ENCODE measurements at regions not wholly inside any gene's neighbourhood (a gene's known extent, or its start where the extent isn't known, plus 50 kb on each side); places are given as distances from the start of the nearest gene placed in this dataset.
"Not testable (repeated sequence)": the region's sequence is repeated elsewhere in the genome, so short reads cannot be mapped to it uniquely, and the experiment has no call there.

DNA sequence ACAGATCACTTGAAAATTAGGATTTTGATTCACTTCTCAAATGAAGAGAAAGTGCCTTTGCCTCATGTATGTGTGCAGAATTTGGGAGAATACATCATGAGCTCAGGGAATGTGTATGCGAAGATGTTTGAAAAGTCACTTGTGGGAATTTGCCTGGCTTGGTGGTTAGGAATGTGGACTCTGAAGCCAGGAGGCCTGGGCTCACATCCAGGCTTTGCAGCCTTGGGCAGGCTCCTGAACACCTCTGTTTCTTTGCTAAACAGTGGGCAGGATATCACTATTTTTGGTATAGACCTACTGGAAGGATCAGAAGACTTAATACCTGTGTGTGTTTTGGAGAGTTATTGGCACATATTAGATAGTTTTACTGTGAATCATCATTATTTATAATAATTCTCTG is 295.0 kb upstream of the PLGLB2 start:
- H3K9me3 ChIP-seq (replicated peaks; ENCODE audit: control insufficient read depth, insufficient read depth, low read length); H3K9ac ChIP-seq (replicated peaks; ENCODE audit: extremely low read depth, insufficient read depth, low read length); H3K27me3 ChIP-seq (ENCODE audit: control insufficient read depth in 2 of 2, insufficient read depth in 2 of 2, low read length in 2 of 2); H3K36me3 ChIP-seq (ENCODE audit: control insufficient read depth in 2 of 2, extremely low read depth in 1 of 2, insufficient read depth in 2 of 2, low read length in 2 of 2); H2AFZ ChIP-seq (ENCODE audit: low read depth, low read length); H3K4me2 ChIP-seq (ENCODE audit: insufficient read depth, low read length); H4K20me1 ChIP-seq (replicated peaks; ENCODE audit: control insufficient read depth, extremely low read depth, insufficient read depth, low read length); POLR2A ChIA-PET; CTCF ChIA-PET; H3K27ac ChIP-seq (ENCODE audit: insufficient read depth, low read depth, low read length); intact Hi-C loops (cut with micrococcal nuclease); FAIRE-seq; H3K4me3 ChIP-seq (replicated peaks in 1 of 3; ENCODE audit: insufficient read depth in 1 of 3, low read depth in 1 of 3, low read length in 3 of 3); dilution Hi-C loops (cut with MboI; ENCODE audit: extremely low pct_ligation_motif_present, low sequenced_read_pairs); BruUV-seq (replicated peaks); H3K9me1 ChIP-seq (replicated peaks; ENCODE audit: control insufficient read depth, extremely low read depth, insufficient read depth, low read length): not testable (repeated sequence)
- Histone ChIP-seq H3K4me1 (ENCODE audit: control insufficient read depth, extremely low read depth, insufficient read depth, low read length) (peaks cover 14% of the 10 kb centered on the region), H3K79me2 (ENCODE audit: control insufficient read depth, insufficient read depth, low read length) (peaks cover 12% of the 10 kb centered on the region)
- DNase-seq (ENCODE audit: low read depth, low spot score), result peak; percentile 26

DNA sequence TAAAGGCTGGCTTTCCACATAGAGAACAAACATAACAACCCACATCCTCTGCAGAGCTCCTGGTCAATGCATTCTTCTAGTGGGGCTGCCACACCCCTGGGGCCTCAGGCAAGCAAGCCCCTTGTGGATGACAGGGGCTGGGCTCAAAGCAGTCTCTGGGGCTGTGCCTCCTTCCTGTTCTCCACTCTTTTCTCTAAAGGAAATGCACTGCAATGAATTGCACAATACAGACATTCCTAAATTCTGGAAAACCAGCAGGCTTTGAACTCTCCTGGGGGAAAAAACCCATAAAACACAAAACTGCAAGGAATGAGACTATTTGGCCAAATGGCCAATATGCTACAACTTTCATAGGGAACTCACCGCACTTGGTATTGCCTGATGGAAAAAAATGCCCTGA is 293.9 kb upstream of the PLGLB2 start:
- Histone ChIP-seq H3K27ac (ENCODE audit: insufficient read depth, low read depth, low read length) (peak overlapping the region; percentile 77), H3K4me1 (ENCODE audit: control insufficient read depth, extremely low read depth, insufficient read depth, low read length) (peaks cover 19% of the 10 kb centered on the region), H3K79me2 (ENCODE audit: control insufficient read depth, insufficient read depth, low read length) (peaks cover 20% of the 10 kb centered on the region)
- H3K9me1 ChIP-seq (replicated peaks; ENCODE audit: control insufficient read depth, extremely low read depth, insufficient read depth, low read length); POLR2A ChIA-PET; CTCF ChIA-PET; H3K36me3 ChIP-seq (ENCODE audit: control insufficient read depth in 2 of 2, extremely low read depth in 1 of 2, insufficient read depth in 2 of 2, low read length in 2 of 2); H3K9ac ChIP-seq (replicated peaks; ENCODE audit: extremely low read depth, insufficient read depth, low read length); dilution Hi-C loops (cut with MboI; ENCODE audit: extremely low pct_ligation_motif_present, low sequenced_read_pairs); H3K9me3 ChIP-seq (replicated peaks; ENCODE audit: control insufficient read depth, insufficient read depth, low read length); H4K20me1 ChIP-seq (replicated peaks; ENCODE audit: control insufficient read depth, extremely low read depth, insufficient read depth, low read length); H3K27me3 ChIP-seq (ENCODE audit: control insufficient read depth in 2 of 2, insufficient read depth in 2 of 2, low read length in 2 of 2); H2AFZ ChIP-seq (ENCODE audit: low read depth, low read length); DNase-seq (ENCODE audit: low read depth, low spot score); BruUV-seq (replicated peaks); intact Hi-C loops (cut with micrococcal nuclease); FAIRE-seq; H3K4me3 ChIP-seq (replicated peaks in 1 of 3; ENCODE audit: insufficient read depth in 1 of 3, low read depth in 1 of 3, low read length in 3 of 3); H3K4me2 ChIP-seq (ENCODE audit: insufficient read depth, low read length): not testable (repeated sequence)

DNA sequence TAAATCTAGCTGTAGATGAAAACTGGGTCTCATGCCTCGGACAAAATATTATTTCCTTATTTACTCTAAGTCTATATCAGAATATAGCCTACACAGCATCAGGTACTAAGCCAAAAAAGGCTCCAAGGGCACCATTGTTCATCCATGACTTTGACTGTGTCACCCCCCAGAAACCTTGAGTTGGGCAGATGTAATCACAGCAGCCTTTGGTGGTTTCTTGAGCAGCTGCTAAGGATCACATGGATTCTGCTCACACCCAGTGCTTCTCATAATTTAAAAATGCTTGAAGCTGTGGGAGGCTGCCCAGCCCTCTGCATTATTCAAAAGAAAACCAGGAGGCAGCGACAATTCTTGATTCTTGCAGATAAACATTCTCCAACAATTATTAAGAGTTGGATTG is 293.5 kb upstream of the PLGLB2 start:
- DNase-seq (ENCODE audit: low read depth, low spot score); FAIRE-seq; H3K27me3 ChIP-seq (ENCODE audit: control insufficient read depth in 2 of 2, insufficient read depth in 2 of 2, low read length in 2 of 2); H3K4me3 ChIP-seq (replicated peaks in 1 of 3; ENCODE audit: insufficient read depth in 1 of 3, low read depth in 1 of 3, low read length in 3 of 3); H3K9me1 ChIP-seq (replicated peaks; ENCODE audit: control insufficient read depth, extremely low read depth, insufficient read depth, low read length); H3K36me3 ChIP-seq (ENCODE audit: control insufficient read depth in 2 of 2, extremely low read depth in 1 of 2, insufficient read depth in 2 of 2, low read length in 2 of 2); dilution Hi-C loops (cut with MboI; ENCODE audit: extremely low pct_ligation_motif_present, low sequenced_read_pairs); intact Hi-C loops (cut with micrococcal nuclease); H2AFZ ChIP-seq (ENCODE audit: low read depth, low read length); POLR2A ChIA-PET; BruUV-seq (replicated peaks); CTCF ChIA-PET; H3K9me3 ChIP-seq (replicated peaks; ENCODE audit: control insufficient read depth, insufficient read depth, low read length); H3K9ac ChIP-seq (replicated peaks; ENCODE audit: extremely low read depth, insufficient read depth, low read length); H4K20me1 ChIP-seq (replicated peaks; ENCODE audit: control insufficient read depth, extremely low read depth, insufficient read depth, low read length): not testable (repeated sequence)
- H3K27ac ChIP-seq (ENCODE audit: insufficient read depth, low read depth, low read length), result peak overlapping the region; percentile 77
- peak overlapping the region; percentile 31 for H3K4me2 ChIP-seq (ENCODE audit: insufficient read depth, low read length)
- H3K79me2 ChIP-seq (ENCODE audit: control insufficient read depth, insufficient read depth, low read length), result peaks cover 23% of the 10 kb centered on the region
- peaks cover 23% of the 10 kb centered on the region for H3K4me1 ChIP-seq (ENCODE audit: control insufficient read depth, extremely low read depth, insufficient read depth, low read length)

- H3K9me1 ChIP-seq (replicated peaks; ENCODE audit: control insufficient read depth, extremely low read depth, insufficient read depth, low read length); POLR2A ChIA-PET; DNase-seq (ENCODE audit: low read depth, low spot score); dilution Hi-C loops (cut with MboI; ENCODE audit: extremely low pct_ligation_motif_present, low sequenced_read_pairs); H4K20me1 ChIP-seq (replicated peaks; ENCODE audit: control insufficient read depth, extremely low read depth, insufficient read depth, low read length); CTCF ChIA-PET; H3K36me3 ChIP-seq (ENCODE audit: control insufficient read depth in 2 of 2, extremely low read depth in 1 of 2, insufficient read depth in 2 of 2, low read length in 2 of 2); H2AFZ ChIP-seq (ENCODE audit: low read depth, low read length); H3K4me2 ChIP-seq (ENCODE audit: insufficient read depth, low read length); H3K27me3 ChIP-seq (ENCODE audit: control insufficient read depth in 2 of 2, insufficient read depth in 2 of 2, low read length in 2 of 2); H3K9ac ChIP-seq (replicated peaks; ENCODE audit: extremely low read depth, insufficient read depth, low read length); intact Hi-C loops (cut with micrococcal nuclease); H3K9me3 ChIP-seq (replicated peaks; ENCODE audit: control insufficient read depth, insufficient read depth, low read length): not testable (repeated sequence)
- Histone ChIP-seq H3K79me2 (ENCODE audit: control insufficient read depth, insufficient read depth, low read length) (peaks cover 26% of the 10 kb centered on the region), H3K4me3 (replicated peaks in 1 of 3; ENCODE audit: insufficient read depth in 1 of 3, low read depth in 1 of 3, low read length in 3 of 3) (peak overlapping the region; percentile 38 to 71 (median 53)), H3K4me1 (ENCODE audit: control insufficient read depth, extremely low read depth, insufficient read depth, low read length) (peaks cover 25% of the 10 kb centered on the region), H3K27ac (ENCODE audit: insufficient read depth, low read depth, low read length) (peak overlapping the region; percentile 87)
- TSS peak; percentile 21 for BruUV-seq (replicated peaks)
- FAIRE-seq, result peak; percentile 94
These were observed 292.6 kb upstream of the PLGLB2 start for GRCh38 chr2:87455209-87455853.
